ENCODE measurements at regions not wholly inside any gene's neighbourhood (a gene's known extent, or its start where the extent isn't known, plus 50 kb on each side); places are given as distances from the start of the nearest gene placed in this dataset.
"Not testable (repeated sequence)": the region's sequence is repeated elsewhere in the genome, so short reads cannot be mapped to it uniquely, and the experiment has no call there.

DNA sequence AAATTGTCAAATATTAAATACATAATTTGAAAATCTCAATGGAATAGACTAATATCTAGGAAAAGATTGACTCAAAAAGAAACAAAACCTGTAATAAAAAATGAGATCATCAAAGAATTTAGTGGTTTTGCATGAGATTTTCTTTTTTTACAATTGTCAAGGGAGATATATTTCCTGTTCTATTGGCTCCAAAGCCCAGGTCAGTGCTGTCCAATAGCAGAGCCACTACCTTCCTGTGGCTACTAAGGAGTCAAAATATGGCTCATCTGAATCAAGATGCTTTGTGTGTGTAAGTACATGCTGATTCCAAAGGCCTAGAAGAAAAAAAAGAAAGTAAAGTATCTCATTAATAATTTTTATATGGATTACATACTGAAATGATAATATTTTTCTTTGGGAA, 191.9 kb downstream of the C7orf25 start:
- Histone ChIP-seq H3K4me1 (ENCODE audit: control insufficient read depth, insufficient read depth, low read length) (no peaks in the 10 kb centered on the region), H3K9me3 (ENCODE audit: control insufficient read depth, insufficient read depth, low read length) (no peaks in the 10 kb centered on the region), H3K36me3 (ENCODE audit: control insufficient read depth, insufficient read depth, low read length) (no peaks in the 10 kb centered on the region), H3K9ac (ENCODE audit: low read depth, low read length) (no peak overlapping the region), H3K4me3 (ENCODE audit: low read depth, low read length) (no peak overlapping the region), H3K27me3 (ENCODE audit: control insufficient read depth, insufficient read depth, low read length) (no peaks in the 10 kb centered on the region)

DNA sequence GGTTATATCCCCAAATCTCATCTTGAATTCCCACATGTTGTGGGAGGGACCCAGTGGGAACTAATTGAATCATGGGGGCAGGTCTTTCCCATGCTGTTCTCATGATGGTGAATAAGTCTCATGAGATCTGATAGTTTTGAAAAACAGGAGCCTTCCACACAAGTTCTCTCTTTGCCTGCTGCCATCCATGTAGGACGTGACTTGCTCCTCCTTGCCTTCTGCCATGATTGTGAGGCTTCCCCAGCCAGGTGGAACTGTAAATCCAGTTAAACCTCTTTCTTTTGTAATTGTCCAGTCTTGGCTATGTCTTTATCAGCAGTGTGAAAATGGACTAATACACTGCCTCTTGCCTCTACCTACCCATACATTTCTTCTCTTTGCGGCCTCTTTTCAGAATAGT, 193.4 kb downstream of the C7orf25 start:
- H3K4me3 ChIP-seq (ENCODE audit: low read depth, low read length); H3K9me3 ChIP-seq (ENCODE audit: control insufficient read depth, insufficient read depth, low read length); H3K4me1 ChIP-seq (ENCODE audit: control insufficient read depth, insufficient read depth, low read length); H3K9ac ChIP-seq (ENCODE audit: low read depth, low read length); H3K36me3 ChIP-seq (ENCODE audit: control insufficient read depth, insufficient read depth, low read length); H3K27me3 ChIP-seq (ENCODE audit: control insufficient read depth, insufficient read depth, low read length): not testable (repeated sequence)

DNA sequence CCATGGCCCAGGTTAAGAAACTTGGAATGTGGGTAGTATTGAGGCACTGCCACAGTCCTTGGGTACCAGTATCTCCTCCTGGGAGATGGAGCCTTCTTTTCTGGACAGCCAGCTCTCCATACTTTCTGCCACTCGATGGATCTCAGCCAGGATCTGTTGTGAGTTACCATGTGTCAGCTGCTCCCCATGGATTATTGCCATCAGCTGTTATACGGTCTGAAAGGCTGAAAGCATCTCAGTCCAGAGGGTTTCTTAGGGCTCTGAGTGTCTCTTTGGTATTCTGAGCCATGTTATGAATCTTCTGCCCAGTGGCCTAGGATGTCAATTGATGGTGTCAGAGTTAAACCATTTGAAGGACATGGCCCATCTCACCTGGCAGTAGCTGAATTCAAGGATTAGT, 197.5 kb downstream of the C7orf25 start:
- Histone ChIP-seq H3K36me3 (ENCODE audit: control insufficient read depth, insufficient read depth, low read length) (no peaks in the 10 kb centered on the region), H3K27me3 (ENCODE audit: control insufficient read depth, insufficient read depth, low read length) (no peaks in the 10 kb centered on the region), H3K9me3 (ENCODE audit: control insufficient read depth, insufficient read depth, low read length) (no peaks in the 10 kb centered on the region), H3K9ac (ENCODE audit: low read depth, low read length) (no peak overlapping the region), H3K4me1 (ENCODE audit: control insufficient read depth, insufficient read depth, low read length) (no peaks in the 10 kb centered on the region), H3K4me3 (ENCODE audit: low read depth, low read length) (no peak overlapping the region)

DNA sequence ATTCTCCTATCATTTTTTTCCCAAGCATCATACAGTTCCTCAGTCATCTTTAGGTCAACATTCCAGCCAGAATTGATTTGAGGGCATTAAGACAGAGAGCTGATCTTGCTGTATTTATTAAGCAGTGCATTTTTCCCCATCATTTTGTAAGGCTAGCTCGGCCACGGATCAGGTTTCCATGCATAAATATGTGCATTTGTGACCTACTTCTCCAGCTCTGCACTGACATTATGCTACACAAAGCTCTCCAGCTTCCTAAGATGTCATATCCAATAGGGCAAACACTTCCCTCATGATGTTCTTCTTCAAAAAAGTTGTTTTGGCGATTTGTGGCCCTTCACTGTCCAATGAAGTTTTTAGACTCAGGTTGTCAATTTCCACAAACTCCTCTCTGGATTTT, 202.6 kb downstream of the C7orf25 start:
- Histone ChIP-seq H3K27me3 (ENCODE audit: control insufficient read depth, insufficient read depth, low read length) (no peaks in the 10 kb centered on the region), H3K9me3 (ENCODE audit: control insufficient read depth, insufficient read depth, low read length) (no peaks in the 10 kb centered on the region), H3K4me3 (ENCODE audit: low read depth, low read length) (no peak overlapping the region), H3K4me1 (ENCODE audit: control insufficient read depth, insufficient read depth, low read length) (no peaks in the 10 kb centered on the region), H3K36me3 (ENCODE audit: control insufficient read depth, insufficient read depth, low read length) (no peaks in the 10 kb centered on the region), H3K9ac (ENCODE audit: low read depth, low read length) (no peak overlapping the region)

DNA sequence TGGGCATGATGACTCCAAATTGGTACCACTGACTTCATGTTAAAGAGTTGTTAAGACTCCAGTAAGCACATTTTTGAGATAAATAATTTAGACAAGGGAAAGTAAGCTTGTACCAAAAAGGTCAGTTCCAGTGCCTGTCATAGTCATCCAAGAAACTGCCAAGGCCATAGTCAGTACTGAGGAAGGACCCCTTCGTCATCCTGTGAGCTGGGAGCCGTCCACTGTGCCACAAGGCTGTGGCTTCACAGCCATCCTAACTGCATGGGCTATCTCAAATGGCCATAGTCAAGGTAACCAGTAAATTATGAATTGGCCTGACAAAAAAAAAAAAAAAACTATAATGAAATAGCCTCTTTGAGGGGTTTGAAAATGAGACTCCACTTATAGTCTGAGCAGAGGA, 207.2 kb downstream of the C7orf25 start:
- H3K9me3 ChIP-seq (ENCODE audit: control insufficient read depth, insufficient read depth, low read length), result no peaks in the 10 kb centered on the region
- H3K9ac ChIP-seq (ENCODE audit: low read depth, low read length), result no peak overlapping the region

DNA sequence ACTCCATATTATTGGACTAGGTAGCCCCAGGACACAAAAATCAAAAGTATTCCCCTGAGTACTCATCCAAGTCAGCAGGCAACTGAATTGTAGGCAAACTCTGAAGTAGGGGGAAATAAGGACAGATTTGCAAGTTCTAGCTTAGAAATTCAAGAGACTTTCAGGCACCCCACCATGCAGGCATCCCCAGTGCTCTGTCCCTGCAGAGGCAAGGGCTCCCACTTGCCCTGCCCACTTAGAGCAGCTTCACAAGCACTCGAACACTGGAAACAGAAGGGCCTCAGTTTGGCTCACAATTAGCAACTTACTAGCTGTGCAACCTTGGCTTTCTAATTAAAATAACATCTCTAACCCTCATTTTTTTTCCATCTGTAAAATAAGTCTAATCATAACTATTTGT, 209.2 kb downstream of the C7orf25 start:
- Histone ChIP-seq H3K36me3 (ENCODE audit: control insufficient read depth, insufficient read depth, low read length) (no peaks in the 10 kb centered on the region), H3K9me3 (ENCODE audit: control insufficient read depth, insufficient read depth, low read length) (no peaks in the 10 kb centered on the region), H3K9ac (ENCODE audit: low read depth, low read length) (no peak overlapping the region), H3K4me1 (ENCODE audit: control insufficient read depth, insufficient read depth, low read length) (no peaks in the 10 kb centered on the region), H3K27me3 (ENCODE audit: control insufficient read depth, insufficient read depth, low read length) (no peaks in the 10 kb centered on the region), H3K4me3 (ENCODE audit: low read depth, low read length) (no peak overlapping the region)

More for the DNA sequence above, 207.2 kb downstream of the C7orf25 start:
- Histone ChIP-seq H3K4me3 (ENCODE audit: low read depth, low read length) (no peak overlapping the region), H3K4me1 (ENCODE audit: control insufficient read depth, insufficient read depth, low read length) (no peaks in the 10 kb centered on the region), H3K27me3 (ENCODE audit: control insufficient read depth, insufficient read depth, low read length) (no peaks in the 10 kb centered on the region), H3K36me3 (ENCODE audit: control insufficient read depth, insufficient read depth, low read length) (no peaks in the 10 kb centered on the region)

DNA sequence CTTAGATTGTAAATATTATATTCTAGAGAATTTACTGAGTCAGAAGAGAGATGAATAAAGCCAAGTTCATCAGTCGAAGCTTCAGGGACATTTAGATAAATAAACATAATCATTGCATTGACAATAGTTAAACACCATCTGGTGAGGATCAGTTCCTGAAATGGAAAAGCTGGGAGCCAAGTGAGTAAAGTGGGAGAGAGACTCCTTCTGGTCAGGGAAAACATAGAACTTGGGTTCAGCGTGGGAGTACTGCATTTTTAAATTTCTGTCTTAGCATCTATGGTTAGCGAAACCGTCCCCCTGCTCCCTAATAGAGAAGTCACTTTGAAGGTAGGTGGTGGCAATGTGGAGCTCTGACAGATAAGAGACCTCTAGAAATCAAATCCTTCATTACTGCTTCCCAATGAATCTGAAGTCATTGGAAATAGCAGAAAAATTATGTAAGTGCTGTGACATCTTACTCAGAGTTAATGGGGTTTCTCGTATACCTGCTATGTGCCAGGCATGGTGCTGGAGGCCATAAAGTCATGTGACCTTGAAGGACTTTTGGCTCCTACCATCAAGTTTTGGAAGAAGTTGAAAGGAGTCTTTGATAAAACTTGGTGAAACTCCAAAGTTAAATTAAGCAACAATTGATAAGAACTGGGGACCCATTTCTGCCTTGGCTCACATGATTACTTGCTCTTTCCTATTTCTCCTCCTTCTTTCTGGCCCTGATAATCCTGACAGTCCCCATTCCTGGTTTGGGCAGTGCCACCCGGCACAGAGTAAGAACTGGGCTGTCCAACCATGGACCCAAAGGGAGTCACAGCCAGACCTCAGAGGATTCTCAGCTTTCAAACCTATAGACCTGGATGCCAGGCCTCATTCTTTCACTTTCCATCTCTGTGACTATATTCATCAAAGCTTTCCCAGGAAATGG, 211.2 kb downstream of the C7orf25 start:
- H3K9me3 ChIP-seq (ENCODE audit: control insufficient read depth, insufficient read depth, low read length), result no peaks in the 10 kb centered on the region
- no peak overlapping the region for H3K9ac ChIP-seq (ENCODE audit: low read depth, low read length)
- no peaks in the 10 kb centered on the region for H3K36me3 ChIP-seq (ENCODE audit: control insufficient read depth, insufficient read depth, low read length)
- H3K4me1 ChIP-seq (ENCODE audit: control insufficient read depth, insufficient read depth, low read length), result no peaks in the 10 kb centered on the region
- H3K27me3 ChIP-seq (ENCODE audit: control insufficient read depth, insufficient read depth, low read length), result no peaks in the 10 kb centered on the region
- H3K4me3 ChIP-seq (ENCODE audit: low read depth, low read length), result no peak overlapping the region

DNA sequence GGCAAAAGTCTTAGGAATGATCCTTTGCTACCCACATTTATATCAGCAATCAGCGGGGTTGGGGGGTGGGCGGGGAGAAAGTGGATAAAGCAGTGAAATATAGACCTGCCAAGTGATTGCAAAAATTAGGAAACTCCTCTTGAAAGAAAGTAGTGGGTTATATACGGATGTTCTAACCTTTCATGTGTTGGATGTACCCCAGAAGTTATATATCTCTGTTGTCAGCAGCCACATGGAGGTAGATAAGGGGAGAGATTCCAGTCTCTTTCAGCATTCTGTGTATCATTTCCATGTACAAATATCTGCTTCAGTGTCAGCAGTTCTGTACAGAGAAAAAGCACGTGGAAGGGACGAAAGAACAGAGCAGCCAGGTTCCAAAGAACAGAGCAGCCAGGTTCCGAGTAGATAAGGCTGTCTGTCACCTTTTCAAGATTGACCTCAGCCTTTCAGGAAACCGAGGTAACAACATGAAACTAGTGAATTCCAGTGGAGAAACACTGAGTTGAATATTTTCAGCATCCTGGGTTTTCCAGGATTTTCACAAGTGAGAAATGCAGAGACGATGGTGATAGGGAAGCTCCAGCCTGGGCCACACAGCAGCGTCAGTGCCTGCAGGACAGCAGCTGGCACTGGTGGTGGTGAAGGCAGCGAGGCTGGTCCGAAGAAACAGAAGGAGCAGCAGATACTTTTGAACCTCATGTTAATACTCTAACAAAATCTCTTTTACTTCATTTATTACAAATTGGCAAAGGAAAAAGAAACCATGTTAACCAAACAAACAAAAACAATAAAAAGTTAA, 212.3 kb downstream of the C7orf25 start:
- Histone ChIP-seq H3K4me3 (ENCODE audit: low read depth, low read length) (no peak overlapping the region), H3K9ac (ENCODE audit: low read depth, low read length) (no peak overlapping the region), H3K36me3 (ENCODE audit: control insufficient read depth, insufficient read depth, low read length) (no peaks in the 10 kb centered on the region), H3K4me1 (ENCODE audit: control insufficient read depth, insufficient read depth, low read length) (no peaks in the 10 kb centered on the region), H3K27me3 (ENCODE audit: control insufficient read depth, insufficient read depth, low read length) (no peaks in the 10 kb centered on the region), H3K9me3 (ENCODE audit: control insufficient read depth, insufficient read depth, low read length) (no peaks in the 10 kb centered on the region)

DNA sequence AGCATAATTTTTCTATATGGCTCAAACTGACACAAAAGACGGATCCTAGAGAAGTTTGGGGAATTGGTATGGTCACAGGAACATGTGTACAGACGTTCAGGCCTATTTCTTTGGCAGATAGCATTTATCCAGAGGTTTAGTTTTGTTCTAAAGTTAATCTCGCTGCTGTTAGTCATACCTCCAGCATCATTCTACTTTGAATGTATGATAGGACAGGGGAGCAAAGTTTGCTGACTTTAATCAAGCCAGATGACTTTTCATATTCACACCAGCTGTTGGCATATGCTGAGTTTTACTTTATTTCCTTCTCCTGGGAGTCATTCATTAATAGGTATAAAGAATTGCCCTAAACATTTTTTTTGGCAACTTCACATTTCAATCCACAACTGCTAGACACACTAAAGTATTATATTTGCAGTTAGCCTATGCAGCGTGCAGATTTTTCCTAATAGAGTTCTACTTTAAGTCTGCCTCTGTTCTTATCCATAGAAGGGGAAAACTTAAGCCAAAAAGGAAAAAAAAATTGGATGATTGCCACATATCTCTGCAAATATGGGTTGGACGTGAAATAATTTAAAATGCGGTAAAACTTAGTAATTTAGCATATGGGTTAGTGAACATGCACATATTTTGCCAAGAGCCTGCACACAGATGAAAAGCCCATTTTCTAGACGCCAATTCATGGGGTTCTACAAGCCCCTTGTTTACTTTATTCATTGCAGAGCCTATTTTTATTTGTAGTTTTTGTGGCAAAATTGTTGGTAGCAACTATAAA, 213.1 kb downstream of the C7orf25 start:
- Histone ChIP-seq H3K4me1 (ENCODE audit: control insufficient read depth, insufficient read depth, low read length) (no peaks in the 10 kb centered on the region), H3K27me3 (ENCODE audit: control insufficient read depth, insufficient read depth, low read length) (no peaks in the 10 kb centered on the region), H3K36me3 (ENCODE audit: control insufficient read depth, insufficient read depth, low read length) (no peaks in the 10 kb centered on the region), H3K4me3 (ENCODE audit: low read depth, low read length) (no peak overlapping the region), H3K9ac (ENCODE audit: low read depth, low read length) (no peak overlapping the region), H3K9me3 (ENCODE audit: control insufficient read depth, insufficient read depth, low read length) (no peaks in the 10 kb centered on the region)

DNA sequence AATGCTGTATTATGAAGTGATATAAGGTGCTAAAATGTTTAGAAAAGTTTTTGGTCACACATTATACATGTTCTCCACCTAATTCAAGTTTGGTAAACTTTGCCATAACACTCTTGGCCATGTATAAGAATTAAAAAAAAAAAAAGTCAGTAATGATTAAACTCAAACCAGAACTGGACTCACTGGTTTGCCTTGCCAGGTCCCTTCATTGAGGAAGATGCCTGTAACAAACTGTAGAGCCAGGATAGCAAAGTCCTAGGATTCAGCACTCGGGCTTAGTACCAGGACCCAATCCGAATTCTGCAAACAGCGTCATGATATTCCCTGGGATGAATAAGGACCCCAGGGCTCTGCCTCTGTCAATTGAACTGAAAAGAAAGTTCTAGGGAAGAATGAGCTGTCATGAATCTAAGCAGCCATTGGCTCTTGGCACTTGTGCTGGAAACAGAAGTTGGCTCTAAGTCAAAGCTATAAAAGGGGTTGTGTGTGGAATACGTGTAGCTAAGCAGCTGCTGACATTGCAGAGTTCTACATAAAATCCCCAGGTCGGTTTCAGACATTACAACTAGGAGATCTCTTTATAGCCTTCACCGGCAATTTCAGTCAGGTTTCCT, 216.9 kb downstream of the C7orf25 start:
- Histone ChIP-seq H3K9ac (ENCODE audit: low read depth, low read length) (no peak overlapping the region), H3K9me3 (ENCODE audit: control insufficient read depth, insufficient read depth, low read length) (no peaks in the 10 kb centered on the region), H3K27me3 (ENCODE audit: control insufficient read depth, insufficient read depth, low read length) (no peaks in the 10 kb centered on the region), H3K4me1 (ENCODE audit: control insufficient read depth, insufficient read depth, low read length) (peaks cover 2% of the 10 kb centered on the region), H3K36me3 (ENCODE audit: control insufficient read depth, insufficient read depth, low read length) (no peaks in the 10 kb centered on the region), H3K4me3 (ENCODE audit: low read depth, low read length) (no peak overlapping the region)

DNA sequence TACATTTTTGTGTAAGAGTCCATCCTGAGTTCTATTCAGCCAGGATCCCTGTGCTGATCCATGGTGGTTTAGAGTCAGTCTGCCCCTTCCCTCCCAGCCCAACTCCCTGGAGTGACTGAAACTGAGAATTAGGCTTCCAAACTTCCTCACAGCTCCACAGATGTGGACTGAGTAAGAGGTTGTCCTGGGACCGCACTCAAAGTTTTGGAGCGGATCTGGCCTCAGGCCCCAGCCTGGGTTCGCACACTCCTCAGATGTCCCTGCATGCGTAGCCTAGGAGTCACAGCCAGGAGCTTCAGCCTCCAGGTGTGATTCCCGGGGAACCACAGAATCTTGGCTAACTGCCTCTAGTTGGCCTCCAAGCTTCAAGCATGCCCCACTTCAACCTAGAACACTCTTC, 218.1 kb downstream of the C7orf25 start:
- peaks cover 2% of the 10 kb centered on the region for H3K4me1 ChIP-seq (ENCODE audit: control insufficient read depth, insufficient read depth, low read length)
- H3K27me3 ChIP-seq (ENCODE audit: control insufficient read depth, insufficient read depth, low read length), result no peaks in the 10 kb centered on the region
- H3K9ac ChIP-seq (ENCODE audit: low read depth, low read length), result no peak overlapping the region
- H3K4me3 ChIP-seq (ENCODE audit: low read depth, low read length), result no peak overlapping the region
- no peaks in the 10 kb centered on the region for H3K9me3 ChIP-seq (ENCODE audit: control insufficient read depth, insufficient read depth, low read length)
- no peaks in the 10 kb centered on the region for H3K36me3 ChIP-seq (ENCODE audit: control insufficient read depth, insufficient read depth, low read length)
